Left lung (tissue), 4 donors: ENCODE measurements at regions not wholly inside any gene's neighbourhood (a gene's known extent, or its start where the extent isn't known, plus 50 kb on each side); places are given as distances from the start of the nearest gene placed in this dataset.
A peak's percentile ranks its signal among the peaks of the same experiment; 100 is the strongest.

Experiments
- ATAC-seq: fragments of 200-7000 bp; cut with Tn5 transposase; one replicate; pipeline ENCODE4 v1.9.1; 2020; ENCODE audit warnings: moderate library complexity
- DNase-seq, 4 donors: peaks; one replicate each; pipeline ENCODE4 v3.0.0-alpha.2; 2013 to 2020
- H3K27ac ChIP-seq, 2 donors: fragments of 200-600 bp; sonication (generic) in 1 of 2; one replicate each; pipeline versions ENCODE4 v1.5.0 to v1.8.0; 2020 to 2021
- H3K27me3 ChIP-seq, 2 donors: fragments of 200-600 bp; sonication (generic) in 1 of 2; one replicate each; pipeline versions ENCODE4 v1.5.0 to v1.8.0; 2020 to 2021
- H3K36me3 ChIP-seq, 2 donors: fragments of 200-600 bp; sonication (generic) in 1 of 2; one replicate each; pipeline versions ENCODE4 v1.5.0 to v1.8.0; 2020 to 2021
- H3K4me1 ChIP-seq, 2 donors: fragments of 200-600 bp; one replicate each; pipeline ENCODE4 v1.8.0; 2021
- H3K4me3 ChIP-seq, 2 donors: fragments of 200-600 bp; sonication (generic) in 1 of 2; one replicate each; pipeline versions ENCODE4 v1.5.0 to v1.8.0; 2020 to 2021; ENCODE audit warnings: mild to moderate bottlenecking in 1 of 2
- H3K9me3 ChIP-seq, 2 donors: fragments of 200-600 bp; sonication (generic) in 1 of 2; one replicate each; pipeline versions ENCODE4 v1.5.0 to v1.8.0; 2020 to 2021
- CTCF ChIP-seq, 2 donors: fragments of 200-600 bp; sonication (generic) in 1 of 2; IDR thresholded peaks; one replicate each; pipeline versions ENCODE4 v1.5.0 to v1.8.0; 2021; ENCODE audit warnings: antibody characterized with exemption in 2 of 2
- intact Hi-C, 2 donors: fragments of 100-400 bp; cut with DNase I; formaldehyde crosslinking; loops; one replicate each; pipeline versions ENCODE4 v1.11.2 to v1.14.2; 2022
- donor health status: DM: no; HTN: yes; CAD: no.
- donor health status: DM: no; HTN: no; CAD: no.

GRCh38 chr1:186611156-186611555, 69.1 kb downstream of the PTGS2 start:
- no peaks in the 10 kb centered on the region for H3K36me3 ChIP-seq
- ATAC-seq, result no peak
- no peak for TF ChIP-seq CTCF (IDR thresholded peaks at IDR 0.05)

GRCh38 chr1:186609183-186609582, 71.0 kb downstream of the PTGS2 start:
- Histone ChIP-seq H3K27me3 (no peaks in the 10 kb centered on the region), H3K9me3 (no peaks in the 10 kb centered on the region), H3K27ac (no peak overlapping the region), H3K4me1 (no peaks in the 10 kb centered on the region), H3K36me3 (no peaks in the 10 kb centered on the region), H3K4me3 (no peak overlapping the region)
- TF ChIP-seq CTCF (IDR thresholded peaks at IDR 0.05), result no peak
- DNase-seq (no peak), ATAC-seq (no peak)
- intact Hi-C loops, result loop anchor here in 1 of 2 donors (10.0 kb wide), 1 partner anchor 386 kb away; no protein-coding TSS in a partner anchor

More at GRCh38 chr1:186611156-186611555, 69.1 kb downstream of the PTGS2 start:
- H3K4me3 ChIP-seq, result no peak overlapping the region
- intact Hi-C loops, result no loop called here
- no peaks in the 10 kb centered on the region for H3K4me1 ChIP-seq
- no peaks in the 10 kb centered on the region for H3K9me3 ChIP-seq
- H3K27ac ChIP-seq, result no peak overlapping the region
- DNase-seq, result no peak
- H3K27me3 ChIP-seq, result no peaks in the 10 kb centered on the region

- no peak overlapping the region for H3K27ac ChIP-seq
- TF ChIP-seq CTCF (IDR thresholded peaks at IDR 0.05), result peak; percentile 48 to 54
- ATAC-seq, result peak; percentile 92
Measured at GRCh38 chr1:186605762-186606350, 74.4 kb downstream of the PTGS2 start.

GRCh38 chr1:186595969-186596368, 84.3 kb downstream of the PTGS2 start:
- Histone ChIP-seq H3K27me3 (no peaks in the 10 kb centered on the region), H3K27ac (no peak overlapping the region), H3K4me3 (no peak overlapping the region), H3K36me3 (no peaks in the 10 kb centered on the region), H3K4me1 (no peaks in the 10 kb centered on the region), H3K9me3 (peaks cover 3 to 4% of the 10 kb centered on the region in 2 donors)
- no peak for DNase-seq
- intact Hi-C loops, result no loop called here
- ATAC-seq, result no peak
- no peak for TF ChIP-seq CTCF (IDR thresholded peaks at IDR 0.05)

More at GRCh38 chr1:186605762-186606350, 74.4 kb downstream of the PTGS2 start:
- Histone ChIP-seq H3K36me3 (no peaks in the 10 kb centered on the region), H3K4me3 (no peak overlapping the region), H3K4me1 (no peaks in the 10 kb centered on the region), H3K27me3 (no peaks in the 10 kb centered on the region), H3K9me3 (no peaks in the 10 kb centered on the region)
- peak in 2 of 4 donors; percentile 31 to 45 for DNase-seq
- intact Hi-C loops, result loop anchor here in 1 of 2 donors (10.0 kb wide), 1 partner anchor 389 kb away; no protein-coding TSS in a partner anchor

GRCh38 chr1:186578325-186579016, 101.8 kb downstream of the PTGS2 start:
- ATAC-seq, result peak; percentile 90

More at GRCh38 chr1:186578325-186579016, 101.8 kb downstream of the PTGS2 start:
- no peak overlapping the region for H3K4me3 ChIP-seq
- peaks cover 0 to 5% of the 10 kb centered on the region in 2 donors for H3K9me3 ChIP-seq
- H3K4me1 ChIP-seq, result peaks cover 0 to 11% of the 10 kb centered on the region in 2 donors
- DNase-seq, result peak in 1 of 4 donors; percentile 13
- intact Hi-C loops, result no loop called here
- H3K27ac ChIP-seq, result peak overlapping the region in 1 of 2 donors; percentile 28
- no peaks in the 10 kb centered on the region for H3K36me3 ChIP-seq
- TF ChIP-seq CTCF (IDR thresholded peaks at IDR 0.05), result no peak
- H3K27me3 ChIP-seq, result no peaks in the 10 kb centered on the region
